ENCODE measurements at regions not wholly inside any gene's neighbourhood (a gene's known extent, or its start where the extent isn't known, plus 50 kb on each side); places are given as distances from the start of the nearest gene placed in this dataset.

DNA sequence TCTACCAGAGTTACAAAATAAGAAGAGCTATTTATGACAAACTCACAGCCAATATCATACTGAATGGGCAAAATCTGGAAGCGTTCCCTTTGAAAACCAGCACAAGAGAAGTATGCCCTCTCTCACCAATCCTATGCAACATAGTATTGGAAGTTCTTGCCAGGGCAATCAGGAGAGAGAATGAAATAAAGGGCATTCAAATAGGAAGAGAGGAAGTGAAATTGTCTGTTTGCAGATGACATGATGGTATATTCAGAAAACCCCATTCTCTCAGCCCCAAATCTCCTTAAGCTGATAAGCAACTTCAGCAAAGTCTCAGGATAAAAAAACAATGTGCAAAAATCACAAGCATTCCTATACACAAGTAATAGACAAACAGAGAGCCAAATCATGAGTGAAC lies 1169.5 kb downstream of the AMY1C start:
- no peaks in the 10 kb centered on the region for H3K36me3 ChIP-seq (replicated peaks in 1 of 2; ENCODE audit: control insufficient read depth in 1 of 2, insufficient read depth in 2 of 2, low read length in 2 of 2)
- no peak overlapping the region for H3K9ac ChIP-seq (ENCODE audit: insufficient read depth, low read depth, low read length)
- no peak overlapping the region for H3K27ac ChIP-seq (ENCODE audit: extremely low read length, insufficient read depth, low read length)
- POLR2A ChIA-PET, result no interaction called here
- intact Hi-C loops (cut with micrococcal nuclease; ENCODE audit: unreplicated experiment), result no loop called here
- H3K9me3 ChIP-seq (ENCODE audit: low read length), result no peaks in the 10 kb centered on the region
- H3K4me2 ChIP-seq (ENCODE audit: low read depth, low read length), result no peak overlapping the region
- TF ChIP-seq, protein P1, sequence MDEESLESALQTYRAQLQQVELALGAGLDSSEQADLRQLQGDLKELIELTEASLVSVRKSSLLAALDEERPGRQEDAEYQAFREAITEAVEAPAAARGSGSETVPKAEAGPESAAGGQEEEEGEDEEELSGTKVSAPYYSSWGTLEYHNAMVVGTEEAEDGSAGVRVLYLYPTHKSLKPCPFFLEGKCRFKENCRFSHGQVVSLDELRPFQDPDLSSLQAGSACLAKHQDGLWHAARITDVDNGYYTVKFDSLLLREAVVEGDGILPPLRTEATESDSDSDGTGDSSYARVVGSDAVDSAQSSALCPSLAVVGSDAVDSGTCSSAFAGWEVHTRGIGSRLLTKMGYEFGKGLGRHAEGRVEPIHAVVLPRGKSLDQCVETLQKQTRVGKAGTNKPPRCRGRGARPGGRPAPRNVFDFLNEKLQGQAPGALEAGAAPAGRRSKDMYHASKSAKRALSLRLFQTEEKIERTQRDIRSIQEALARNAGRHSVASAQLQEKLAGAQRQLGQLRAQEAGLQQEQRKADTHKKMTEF (CRISPR knock-in tag; IDR thresholded peaks at IDR 0.05), result no peak
- H3K79me2 ChIP-seq (ENCODE audit: insufficient read depth, low read length), result no peaks in the 10 kb centered on the region
- no TSS peak for BruUV-seq (replicated peaks)
- FAIRE-seq (no peak), ATAC-seq (no peak), DNase-seq (ENCODE audit: low spot score) (no peak)
- H4K20me1 ChIP-seq (ENCODE audit: insufficient read depth, low read length), result no peaks in the 10 kb centered on the region
- H2AFZ ChIP-seq (ENCODE audit: low read length), result no peak overlapping the region
- H3K27me3 ChIP-seq (ENCODE audit: control insufficient read depth in 1 of 2, insufficient read depth in 2 of 2, low read length in 2 of 2), result no peaks in the 10 kb centered on the region
- H3K4me1 ChIP-seq (ENCODE audit: insufficient read depth, low read length), result no peaks in the 10 kb centered on the region
- 23% methylated on average over 1 of the region's 1 CpG for WGBS (ENCODE audit: low lambda C conversion rate)
- H3K4me3 ChIP-seq (replicated peaks in 1 of 3; ENCODE audit: insufficient read depth in 1 of 3, low read depth in 2 of 3, low read length in 3 of 3), result no peak overlapping the region
- in situ Hi-C loops (cut with HindIII; ENCODE audit: extremely low pct_ligation_motif_present, low pct_unique_long_range_greater_than_20kb), result no loop called here
- CTCF ChIA-PET (ENCODE audit: low intra/inter-chr PET ratio, low total read pairs), result no interaction called here

DNA sequence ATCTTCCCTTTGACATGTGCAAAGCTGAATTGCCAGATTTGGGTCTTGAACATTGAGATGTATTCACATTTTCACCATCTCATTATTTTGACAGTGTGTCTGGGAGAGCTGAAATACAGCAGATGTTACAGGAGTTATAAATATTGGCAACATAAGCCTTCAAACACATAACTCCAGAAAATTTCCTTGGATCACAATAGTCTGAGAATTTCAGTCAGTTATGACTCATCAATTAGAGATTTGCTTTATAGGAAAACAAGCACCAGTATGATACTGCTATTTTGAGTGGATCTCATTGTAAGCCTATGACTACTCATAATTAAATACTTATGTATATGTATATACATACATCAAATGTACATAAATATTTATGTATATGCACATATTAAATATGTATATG lies 1171.8 kb downstream of the AMY1C start:
- no peak for TF ChIP-seq ZNF746 (CRISPR knock-in tag; IDR thresholded peaks at IDR 0.05)
- no peak for TF ChIP-seq RXRB (CRISPR knock-in tag; IDR thresholded peaks at IDR 0.05; ENCODE audit: borderline replicate concordance)
- TF ChIP-seq SETDB1 (CRISPR knock-in tag; IDR thresholded peaks at IDR 0.05; ENCODE audit: borderline replicate concordance), result no peak
- TF ChIP-seq, protein P2, sequence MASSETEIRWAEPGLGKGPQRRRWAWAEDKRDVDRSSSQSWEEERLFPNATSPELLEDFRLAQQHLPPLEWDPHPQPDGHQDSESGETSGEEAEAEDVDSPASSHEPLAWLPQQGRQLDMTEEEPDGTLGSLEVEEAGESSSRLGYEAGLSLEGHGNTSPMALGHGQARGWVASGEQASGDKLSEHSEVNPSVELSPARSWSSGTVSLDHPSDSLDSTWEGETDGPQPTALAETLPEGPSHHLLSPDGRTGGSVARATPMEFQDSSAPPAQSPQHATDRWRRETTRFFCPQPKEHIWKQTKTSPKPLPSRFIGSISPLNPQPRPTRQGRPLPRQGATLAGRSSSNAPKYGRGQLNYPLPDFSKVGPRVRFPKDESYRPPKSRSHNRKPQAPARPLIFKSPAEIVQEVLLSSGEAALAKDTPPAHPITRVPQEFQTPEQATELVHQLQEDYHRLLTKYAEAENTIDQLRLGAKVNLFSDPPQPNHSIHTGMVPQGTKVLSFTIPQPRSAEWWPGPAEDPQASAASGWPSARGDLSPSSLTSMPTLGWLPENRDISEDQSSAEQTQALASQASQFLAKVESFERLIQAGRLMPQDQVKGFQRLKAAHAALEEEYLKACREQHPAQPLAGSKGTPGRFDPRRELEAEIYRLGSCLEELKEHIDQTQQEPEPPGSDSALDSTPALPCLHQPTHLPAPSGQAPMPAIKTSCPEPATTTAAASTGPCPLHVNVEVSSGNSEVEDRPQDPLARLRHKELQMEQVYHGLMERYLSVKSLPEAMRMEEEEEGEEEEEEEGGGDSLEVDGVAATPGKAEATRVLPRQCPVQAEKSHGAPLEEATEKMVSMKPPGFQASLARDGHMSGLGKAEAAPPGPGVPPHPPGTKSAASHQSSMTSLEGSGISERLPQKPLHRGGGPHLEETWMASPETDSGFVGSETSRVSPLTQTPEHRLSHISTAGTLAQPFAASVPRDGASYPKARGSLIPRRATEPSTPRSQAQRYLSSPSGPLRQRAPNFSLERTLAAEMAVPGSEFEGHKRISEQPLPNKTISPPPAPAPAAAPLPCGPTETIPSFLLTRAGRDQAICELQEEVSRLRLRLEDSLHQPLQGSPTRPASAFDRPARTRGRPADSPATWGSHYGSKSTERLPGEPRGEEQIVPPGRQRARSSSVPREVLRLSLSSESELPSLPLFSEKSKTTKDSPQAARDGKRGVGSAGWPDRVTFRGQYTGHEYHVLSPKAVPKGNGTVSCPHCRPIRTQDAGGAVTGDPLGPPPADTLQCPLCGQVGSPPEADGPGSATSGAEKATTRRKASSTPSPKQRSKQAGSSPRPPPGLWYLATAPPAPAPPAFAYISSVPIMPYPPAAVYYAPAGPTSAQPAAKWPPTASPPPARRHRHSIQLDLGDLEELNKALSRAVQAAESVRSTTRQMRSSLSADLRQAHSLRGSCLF (CRISPR knock-in tag; IDR thresholded peaks at IDR 0.05; ENCODE audit: borderline replicate concordance), result no peak
- no peak for TF ChIP-seq SP5 (CRISPR knock-in tag; IDR thresholded peaks at IDR 0.05; ENCODE audit: borderline replicate concordance, low read depth)
- no peak for TF ChIP-seq THYN1 (CRISPR knock-in tag; IDR thresholded peaks at IDR 0.05; ENCODE audit: borderline replicate concordance, low read depth)
- no peak for TF ChIP-seq RNF2 (conservative IDR thresholded peaks at IDR 0.05; ENCODE audit: low read depth)
- ChIA-PET CTCF (ENCODE audit: low intra/inter-chr PET ratio, low total read pairs) (no interaction called here), POLR2A (no interaction called here)
- DNase-seq (ENCODE audit: low spot score), result no peak
- FAIRE-seq, result no peak
- Histone ChIP-seq H3K79me2 (ENCODE audit: insufficient read depth, low read length) (no peaks in the 10 kb centered on the region), H3K4me1 (ENCODE audit: insufficient read depth, low read length) (no peaks in the 10 kb centered on the region), H3K36me3 (replicated peaks in 1 of 2; ENCODE audit: control insufficient read depth in 1 of 2, insufficient read depth in 2 of 2, low read length in 2 of 2) (no peaks in the 10 kb centered on the region), H3K27me3 (ENCODE audit: control insufficient read depth in 1 of 2, insufficient read depth in 2 of 2, low read length in 2 of 2) (no peaks in the 10 kb centered on the region), H3K9me3 (ENCODE audit: low read length) (no peaks in the 10 kb centered on the region), H2AFZ (ENCODE audit: low read length) (no peak overlapping the region), H3K4me2 (ENCODE audit: low read depth, low read length) (no peak overlapping the region), H3K27ac (ENCODE audit: extremely low read length, insufficient read depth, low read length) (no peak overlapping the region), H3K9ac (ENCODE audit: insufficient read depth, low read depth, low read length) (no peak overlapping the region), H3K4me3 (replicated peaks in 1 of 3; ENCODE audit: insufficient read depth in 1 of 3, low read depth in 2 of 3, low read length in 3 of 3) (no peak overlapping the region), H4K20me1 (ENCODE audit: insufficient read depth, low read length) (no peaks in the 10 kb centered on the region)
- BruUV-seq (replicated peaks), result no TSS peak
- ATAC-seq, result no peak
- intact Hi-C loops (cut with micrococcal nuclease; ENCODE audit: unreplicated experiment), result no loop called here
- in situ Hi-C loops (cut with HindIII; ENCODE audit: extremely low pct_ligation_motif_present, low pct_unique_long_range_greater_than_20kb), result no loop called here
